ENCODE measurements at regions not wholly inside any gene's neighbourhood (a gene's known extent, or its start where the extent isn't known, plus 50 kb on each side); places are given as distances from the start of the nearest gene placed in this dataset.

DNA sequence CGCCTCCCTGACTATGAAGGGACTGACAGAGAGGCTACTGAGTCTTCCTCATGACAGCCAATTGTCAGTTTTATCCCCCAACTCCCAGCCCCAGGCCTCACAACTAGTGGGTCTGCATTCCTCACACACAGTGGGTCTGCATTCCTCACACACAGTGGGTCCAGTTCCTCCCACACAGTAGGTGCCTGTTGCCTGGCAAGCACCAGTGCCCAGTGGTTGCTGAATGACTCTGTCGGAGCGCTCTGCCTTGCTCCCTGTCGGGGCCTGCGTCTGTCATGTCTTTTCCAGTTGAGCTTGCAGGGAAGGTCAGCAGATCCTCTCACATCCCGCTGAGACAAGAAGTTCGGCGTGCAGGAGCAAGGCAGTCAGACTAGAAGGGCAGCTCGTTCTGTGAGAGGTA, 590.0 kb upstream of the MKI67 start:
- H3K4me3 ChIP-seq (replicated peaks in 1 of 2; ENCODE audit: low read depth in 2 of 2, low read length in 2 of 2) = no peak overlapping the region
- no peak for DNase-seq (ENCODE audit: low read depth in 2 of 2)
- TF ChIP-seq, protein P1, sequence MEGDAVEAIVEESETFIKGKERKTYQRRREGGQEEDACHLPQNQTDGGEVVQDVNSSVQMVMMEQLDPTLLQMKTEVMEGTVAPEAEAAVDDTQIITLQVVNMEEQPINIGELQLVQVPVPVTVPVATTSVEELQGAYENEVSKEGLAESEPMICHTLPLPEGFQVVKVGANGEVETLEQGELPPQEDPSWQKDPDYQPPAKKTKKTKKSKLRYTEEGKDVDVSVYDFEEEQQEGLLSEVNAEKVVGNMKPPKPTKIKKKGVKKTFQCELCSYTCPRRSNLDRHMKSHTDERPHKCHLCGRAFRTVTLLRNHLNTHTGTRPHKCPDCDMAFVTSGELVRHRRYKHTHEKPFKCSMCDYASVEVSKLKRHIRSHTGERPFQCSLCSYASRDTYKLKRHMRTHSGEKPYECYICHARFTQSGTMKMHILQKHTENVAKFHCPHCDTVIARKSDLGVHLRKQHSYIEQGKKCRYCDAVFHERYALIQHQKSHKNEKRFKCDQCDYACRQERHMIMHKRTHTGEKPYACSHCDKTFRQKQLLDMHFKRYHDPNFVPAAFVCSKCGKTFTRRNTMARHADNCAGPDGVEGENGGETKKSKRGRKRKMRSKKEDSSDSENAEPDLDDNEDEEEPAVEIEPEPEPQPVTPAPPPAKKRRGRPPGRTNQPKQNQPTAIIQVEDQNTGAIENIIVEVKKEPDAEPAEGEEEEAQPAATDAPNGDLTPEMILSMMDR (IDR thresholded peaks at IDR 0.05; ENCODE audit: low read depth, low read length) = no peak

DNA sequence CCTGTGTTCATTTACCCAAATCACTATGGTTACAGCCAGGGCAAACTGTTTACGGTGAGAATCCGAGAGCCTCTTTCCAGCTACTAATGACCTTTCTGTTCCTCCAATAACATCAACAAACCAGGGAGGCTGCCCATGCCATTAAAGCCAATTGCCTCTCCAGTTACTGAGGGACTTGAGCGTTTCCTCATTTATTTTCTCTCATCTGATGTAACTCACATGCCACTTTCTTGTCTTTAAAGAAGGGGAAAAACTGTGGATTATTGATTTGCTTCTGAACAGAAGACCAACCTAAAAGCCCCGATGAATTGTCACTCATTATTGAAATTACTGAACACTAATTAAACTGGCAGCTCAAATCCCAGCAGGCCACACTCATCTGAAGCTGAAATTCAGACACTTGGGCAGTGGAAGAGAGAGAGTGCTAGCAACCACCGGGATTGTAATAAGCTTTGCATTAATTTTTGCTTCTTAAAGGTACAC, 595.8 kb upstream of the MKI67 start:
- H3K4me3 ChIP-seq (replicated peaks in 1 of 2; ENCODE audit: low read depth in 2 of 2, low read length in 2 of 2) = no peak overlapping the region
- TF ChIP-seq, protein P1 (IDR thresholded peaks at IDR 0.05; ENCODE audit: low read depth, low read length) = no peak
- no peak for DNase-seq (ENCODE audit: low read depth in 2 of 2)

- H3K4me3 ChIP-seq (replicated peaks in 1 of 2; ENCODE audit: low read depth in 2 of 2, low read length in 2 of 2) = no peak overlapping the region
- no peak for DNase-seq (ENCODE audit: low read depth in 2 of 2)
- TF ChIP-seq, protein P1 (IDR thresholded peaks at IDR 0.05; ENCODE audit: low read depth, low read length) = no peak
These were observed 596.7 kb upstream of the MKI67 start for GRCh38 chr10:128722947-128723346.

- TF ChIP-seq, protein P1 (IDR thresholded peaks at IDR 0.05; ENCODE audit: low read depth, low read length) = no peak
These were observed 597.5 kb upstream of the MKI67 start for GRCh38 chr10:128723631-128724205.

GRCh38 chr10:128725531-128725930, 599.3 kb upstream of the MKI67 start:
- no peak for DNase-seq (ENCODE audit: low read depth in 2 of 2)
- no peak overlapping the region for H3K4me3 ChIP-seq (replicated peaks in 1 of 2; ENCODE audit: low read depth in 2 of 2, low read length in 2 of 2)
- TF ChIP-seq, protein P1 (IDR thresholded peaks at IDR 0.05; ENCODE audit: low read depth, low read length) = no peak

More at GRCh38 chr10:128723631-128724205, 597.5 kb upstream of the MKI67 start:
- no peak overlapping the region for H3K4me3 ChIP-seq (replicated peaks in 1 of 2; ENCODE audit: low read depth in 2 of 2, low read length in 2 of 2)
- no peak for DNase-seq (ENCODE audit: low read depth in 2 of 2)

- TF ChIP-seq, protein P1 (IDR thresholded peaks at IDR 0.05; ENCODE audit: low read depth, low read length) = no peak
- H3K4me3 ChIP-seq (replicated peaks in 1 of 2; ENCODE audit: low read depth in 2 of 2, low read length in 2 of 2) = no peak overlapping the region
- no peak for DNase-seq (ENCODE audit: low read depth in 2 of 2)
These were observed 600.9 kb upstream of the MKI67 start for GRCh38 chr10:128727114-128727513.

DNA sequence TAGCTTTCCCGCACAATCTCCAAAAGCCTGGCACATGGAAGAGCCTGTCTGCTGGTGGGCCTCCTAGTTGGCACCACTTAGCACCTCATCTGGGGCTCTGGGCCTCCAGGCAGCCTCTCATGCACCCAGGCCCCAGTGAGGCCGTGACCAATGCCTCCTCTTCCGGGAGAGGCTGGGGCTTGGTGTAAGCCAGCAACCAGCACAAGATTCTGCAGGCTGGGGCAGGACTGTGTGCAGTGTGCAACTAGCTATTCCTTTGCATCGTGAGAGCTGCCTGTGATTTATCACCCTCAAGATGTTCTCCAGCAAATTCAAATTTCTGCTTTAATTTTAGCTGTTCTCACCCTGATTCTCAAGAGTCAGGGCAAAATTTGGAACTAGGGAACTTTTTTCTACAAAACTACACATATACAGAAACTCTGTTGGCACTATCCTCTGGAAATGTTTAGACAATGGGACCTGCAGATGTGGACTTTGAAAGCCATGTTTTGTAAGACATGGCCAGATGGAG, 603.7 kb upstream of the MKI67 start:
- H3K4me3 ChIP-seq (replicated peaks in 1 of 2; ENCODE audit: low read depth in 2 of 2, low read length in 2 of 2) = no peak overlapping the region
- no peak for DNase-seq (ENCODE audit: low read depth in 2 of 2)
- TF ChIP-seq, protein P1 (IDR thresholded peaks at IDR 0.05; ENCODE audit: low read depth, low read length) = no peak
